ENCODE measurements at regions not wholly inside any gene's neighbourhood (a gene's known extent, or its start where the extent isn't known, plus 50 kb on each side); places are given as distances from the start of the nearest gene placed in this dataset.

- no peaks in the 10 kb centered on the region for H4K20me1 ChIP-seq (ENCODE audit: control insufficient read depth, extremely low read depth, insufficient read depth, low read length)
- no peak overlapping the region for H3K4me3 ChIP-seq (replicated peaks in 1 of 4; ENCODE audit: control extremely low read depth in 1 of 4, insufficient read depth in 1 of 4, low read depth in 3 of 4, low read length in 4 of 4)
- no peak overlapping the region for H2AFZ ChIP-seq (ENCODE audit: low read length)
- DNase-seq (ENCODE audit: low read depth in 2 of 2) = no peak
- H3K9ac ChIP-seq (ENCODE audit: insufficient read depth, low read length) = no peak overlapping the region
- H3K36me3 ChIP-seq (ENCODE audit: control insufficient read depth, insufficient read depth, low read length) = no peaks in the 10 kb centered on the region
- no peak overlapping the region for H3K27ac ChIP-seq (ENCODE audit: insufficient read depth, low read length)
- no peaks in the 10 kb centered on the region for H3K79me2 ChIP-seq (ENCODE audit: control insufficient read depth, insufficient read depth, low read length)
- H3K27me3 ChIP-seq (ENCODE audit: control insufficient read depth, insufficient read depth, low read length) = no peaks in the 10 kb centered on the region
- no peak for TF ChIP-seq EZH2 (IDR thresholded peaks at IDR 0.05; ENCODE audit: low read length, missing control alignments)
- no peak for TF ChIP-seq CTCF (conservative IDR thresholded peaks at IDR 0.05 in 1 of 2, IDR thresholded peaks at IDR 0.05 in 1 of 2; ENCODE audit: low read depth in 1 of 2, low read length in 2 of 2)
- no peak overlapping the region for H3K4me2 ChIP-seq (ENCODE audit: extremely low read depth, insufficient read depth, low read length)
- no peaks in the 10 kb centered on the region for H3K9me3 ChIP-seq (ENCODE audit: control insufficient read depth, insufficient read depth, low read depth, low read length)
- H3K4me1 ChIP-seq (ENCODE audit: control insufficient read depth, extremely low read depth, insufficient read depth, low read length) = no peaks in the 10 kb centered on the region
Measured at GRCh38 chr3:1955170-1955569, 143.5 kb upstream of the CNTN4 start.

GRCh38 chr3:1955750-1956149 is 142.9 kb upstream of the CNTN4 start:
- DNase-seq (ENCODE audit: low read depth in 2 of 2) = no peak
- Histone ChIP-seq H3K36me3 (ENCODE audit: control insufficient read depth, insufficient read depth, low read length) (no peaks in the 10 kb centered on the region), H3K4me1 (ENCODE audit: control insufficient read depth, extremely low read depth, insufficient read depth, low read length) (no peaks in the 10 kb centered on the region), H3K27me3 (ENCODE audit: control insufficient read depth, insufficient read depth, low read length) (no peaks in the 10 kb centered on the region), H3K4me2 (ENCODE audit: extremely low read depth, insufficient read depth, low read length) (no peak overlapping the region), H3K9ac (ENCODE audit: insufficient read depth, low read length) (no peak overlapping the region), H3K27ac (ENCODE audit: insufficient read depth, low read length) (no peak overlapping the region), H3K4me3 (replicated peaks in 1 of 4; ENCODE audit: control extremely low read depth in 1 of 4, insufficient read depth in 1 of 4, low read depth in 3 of 4, low read length in 4 of 4) (no peak overlapping the region), H2AFZ (ENCODE audit: low read length) (no peak overlapping the region), H4K20me1 (ENCODE audit: control insufficient read depth, extremely low read depth, insufficient read depth, low read length) (no peaks in the 10 kb centered on the region), H3K9me3 (ENCODE audit: control insufficient read depth, insufficient read depth, low read depth, low read length) (no peaks in the 10 kb centered on the region), H3K79me2 (ENCODE audit: control insufficient read depth, insufficient read depth, low read length) (no peaks in the 10 kb centered on the region)
- TF ChIP-seq EZH2 (IDR thresholded peaks at IDR 0.05; ENCODE audit: low read length, missing control alignments) = no peak
- TF ChIP-seq CTCF (conservative IDR thresholded peaks at IDR 0.05 in 1 of 2, IDR thresholded peaks at IDR 0.05 in 1 of 2; ENCODE audit: low read depth in 1 of 2, low read length in 2 of 2) = no peak

- no peaks in the 10 kb centered on the region for H4K20me1 ChIP-seq (ENCODE audit: control insufficient read depth, extremely low read depth, insufficient read depth, low read length)
- H3K36me3 ChIP-seq (ENCODE audit: control insufficient read depth, insufficient read depth, low read length) = no peaks in the 10 kb centered on the region
- no peaks in the 10 kb centered on the region for H3K9me3 ChIP-seq (ENCODE audit: control insufficient read depth, insufficient read depth, low read depth, low read length)
- no peak overlapping the region for H3K4me3 ChIP-seq (replicated peaks in 1 of 4; ENCODE audit: control extremely low read depth in 1 of 4, insufficient read depth in 1 of 4, low read depth in 3 of 4, low read length in 4 of 4)
- H3K27ac ChIP-seq (ENCODE audit: insufficient read depth, low read length) = no peak overlapping the region
- no peak overlapping the region for H3K9ac ChIP-seq (ENCODE audit: insufficient read depth, low read length)
- no peak overlapping the region for H3K4me2 ChIP-seq (ENCODE audit: extremely low read depth, insufficient read depth, low read length)
- H2AFZ ChIP-seq (ENCODE audit: low read length) = no peak overlapping the region
- no peaks in the 10 kb centered on the region for H3K27me3 ChIP-seq (ENCODE audit: control insufficient read depth, insufficient read depth, low read length)
- no peaks in the 10 kb centered on the region for H3K79me2 ChIP-seq (ENCODE audit: control insufficient read depth, insufficient read depth, low read length)
- no peak for DNase-seq (ENCODE audit: low read depth in 2 of 2)
- TF ChIP-seq EZH2 (IDR thresholded peaks at IDR 0.05; ENCODE audit: low read length, missing control alignments) (no peak), CTCF (conservative IDR thresholded peaks at IDR 0.05 in 1 of 2, IDR thresholded peaks at IDR 0.05 in 1 of 2; ENCODE audit: low read depth in 1 of 2, low read length in 2 of 2) (no peak)
- no peaks in the 10 kb centered on the region for H3K4me1 ChIP-seq (ENCODE audit: control insufficient read depth, extremely low read depth, insufficient read depth, low read length)
Measured at GRCh38 chr3:1960506-1960905, 138.2 kb upstream of the CNTN4 start.

Data from fibroblast of lung (primary cell).